ENCODE measurements at regions not wholly inside any gene's neighbourhood (a gene's known extent, or its start where the extent isn't known, plus 50 kb on each side); places are given as distances from the start of the nearest gene placed in this dataset.

DNA sequence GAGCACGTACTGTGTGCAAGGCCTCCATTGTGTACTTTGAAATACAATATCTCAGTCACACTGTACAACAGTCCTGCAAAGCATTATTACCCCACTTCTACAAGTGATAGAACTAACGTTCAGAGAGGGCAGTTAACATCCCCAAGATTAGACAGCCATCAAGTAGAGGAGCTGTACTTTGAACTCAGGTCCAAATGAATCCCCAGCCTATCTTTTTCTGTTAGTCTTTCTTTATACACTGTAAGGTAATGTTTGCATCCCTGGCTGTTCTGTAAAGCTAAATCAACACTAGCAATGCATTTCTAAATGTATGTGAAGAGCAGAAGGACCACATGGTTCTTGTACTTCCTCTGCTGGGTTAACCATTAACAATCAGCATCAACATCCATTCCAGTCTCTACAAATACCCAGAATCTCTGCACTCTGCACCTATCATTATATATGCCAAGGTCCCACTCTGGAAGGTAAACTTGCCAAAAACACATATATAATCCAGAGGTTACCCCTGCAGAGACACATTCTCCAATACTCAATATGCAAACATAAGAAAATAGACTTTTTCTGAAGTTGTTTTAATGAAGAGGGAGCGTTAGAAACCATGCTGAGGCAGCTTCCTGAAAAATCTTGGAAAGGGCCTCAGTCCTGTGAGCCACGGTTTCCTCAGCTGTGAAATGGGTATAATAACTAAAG lies 182.3 kb downstream of the MZT1 start:
- no peaks in the 10 kb centered on the region for H3K27me3 ChIP-seq
- TF ChIP-seq EP300 (IDR thresholded peaks at IDR 0.05) (no peak), POLR2A (IDR thresholded peaks at IDR 0.05) (no peak), POLR2AphosphoS5 (IDR thresholded peaks at IDR 0.05) (no peak)
- TF ChIP-seq, protein P1, sequence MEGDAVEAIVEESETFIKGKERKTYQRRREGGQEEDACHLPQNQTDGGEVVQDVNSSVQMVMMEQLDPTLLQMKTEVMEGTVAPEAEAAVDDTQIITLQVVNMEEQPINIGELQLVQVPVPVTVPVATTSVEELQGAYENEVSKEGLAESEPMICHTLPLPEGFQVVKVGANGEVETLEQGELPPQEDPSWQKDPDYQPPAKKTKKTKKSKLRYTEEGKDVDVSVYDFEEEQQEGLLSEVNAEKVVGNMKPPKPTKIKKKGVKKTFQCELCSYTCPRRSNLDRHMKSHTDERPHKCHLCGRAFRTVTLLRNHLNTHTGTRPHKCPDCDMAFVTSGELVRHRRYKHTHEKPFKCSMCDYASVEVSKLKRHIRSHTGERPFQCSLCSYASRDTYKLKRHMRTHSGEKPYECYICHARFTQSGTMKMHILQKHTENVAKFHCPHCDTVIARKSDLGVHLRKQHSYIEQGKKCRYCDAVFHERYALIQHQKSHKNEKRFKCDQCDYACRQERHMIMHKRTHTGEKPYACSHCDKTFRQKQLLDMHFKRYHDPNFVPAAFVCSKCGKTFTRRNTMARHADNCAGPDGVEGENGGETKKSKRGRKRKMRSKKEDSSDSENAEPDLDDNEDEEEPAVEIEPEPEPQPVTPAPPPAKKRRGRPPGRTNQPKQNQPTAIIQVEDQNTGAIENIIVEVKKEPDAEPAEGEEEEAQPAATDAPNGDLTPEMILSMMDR (IDR thresholded peaks at IDR 0.05): no peak
- no peaks in the 10 kb centered on the region for H3K4me1 ChIP-seq
- intact Hi-C loops (cut with DNase I): no loop called here
- no peak for DNase-seq
- no peak overlapping the region for H3K4me3 ChIP-seq
- 44 to 74% methylated on average over 4 of the region's 4 CpGs for WGBS, 2 donors
- no peaks in the 10 kb centered on the region for H3K9me3 ChIP-seq
- H3K27ac ChIP-seq: no peak overlapping the region
- no peaks in the 10 kb centered on the region for H3K36me3 ChIP-seq

DNA sequence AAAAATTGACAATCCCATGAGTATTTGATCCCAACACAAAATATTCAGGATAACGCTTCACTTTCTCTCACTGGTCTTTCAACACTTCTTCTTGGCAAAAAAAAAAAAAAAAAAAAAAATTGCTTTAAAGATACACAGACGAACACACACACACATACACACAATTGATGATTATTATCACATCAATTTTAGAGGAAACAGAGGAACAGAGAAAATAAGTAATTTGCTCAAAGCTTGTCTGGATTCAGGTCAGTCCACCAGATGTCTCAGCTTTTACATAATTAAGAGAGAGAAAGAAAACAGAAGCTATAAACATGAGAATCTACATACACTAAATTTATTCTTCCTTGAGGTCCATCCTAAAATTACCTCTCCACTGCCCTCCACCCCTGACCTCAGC lies 183.4 kb downstream of the MZT1 start:
- H3K4me3 ChIP-seq: no peak overlapping the region
- intact Hi-C loops (cut with DNase I): no loop called here
- H3K27me3 ChIP-seq: no peaks in the 10 kb centered on the region
- H3K4me1 ChIP-seq: no peaks in the 10 kb centered on the region
- H3K9me3 ChIP-seq: no peaks in the 10 kb centered on the region
- H3K27ac ChIP-seq: no peak overlapping the region
- no peak for TF ChIP-seq POLR2AphosphoS5 (IDR thresholded peaks at IDR 0.05)
- TF ChIP-seq POLR2A (IDR thresholded peaks at IDR 0.05): no peak
- no peak for TF ChIP-seq EP300 (IDR thresholded peaks at IDR 0.05)
- TF ChIP-seq, protein P1 (IDR thresholded peaks at IDR 0.05): no peak
- WGBS, 2 donors: 93 to 94% methylated on average over 2 of the region's 2 CpGs
- no peaks in the 10 kb centered on the region for H3K36me3 ChIP-seq
- no peak for DNase-seq

GRCh38 chr13:72542241-72542640 lies 185.2 kb downstream of the MZT1 start:
- TF ChIP-seq, protein P1 (IDR thresholded peaks at IDR 0.05): no peak
- no peak for TF ChIP-seq POLR2AphosphoS5 (IDR thresholded peaks at IDR 0.05)
- TF ChIP-seq EP300 (IDR thresholded peaks at IDR 0.05): no peak
- no peak for TF ChIP-seq POLR2A (IDR thresholded peaks at IDR 0.05)
- H3K36me3 ChIP-seq: no peaks in the 10 kb centered on the region
- no peak overlapping the region for H3K27ac ChIP-seq
- no peaks in the 10 kb centered on the region for H3K4me1 ChIP-seq
- 92 to 95% methylated on average over 3 of the region's 3 CpGs for WGBS, 2 donors
- intact Hi-C loops (cut with DNase I): no loop called here
- no peak overlapping the region for H3K4me3 ChIP-seq
- no peak for DNase-seq
- no peaks in the 10 kb centered on the region for H3K9me3 ChIP-seq
- H3K27me3 ChIP-seq: no peaks in the 10 kb centered on the region

DNA sequence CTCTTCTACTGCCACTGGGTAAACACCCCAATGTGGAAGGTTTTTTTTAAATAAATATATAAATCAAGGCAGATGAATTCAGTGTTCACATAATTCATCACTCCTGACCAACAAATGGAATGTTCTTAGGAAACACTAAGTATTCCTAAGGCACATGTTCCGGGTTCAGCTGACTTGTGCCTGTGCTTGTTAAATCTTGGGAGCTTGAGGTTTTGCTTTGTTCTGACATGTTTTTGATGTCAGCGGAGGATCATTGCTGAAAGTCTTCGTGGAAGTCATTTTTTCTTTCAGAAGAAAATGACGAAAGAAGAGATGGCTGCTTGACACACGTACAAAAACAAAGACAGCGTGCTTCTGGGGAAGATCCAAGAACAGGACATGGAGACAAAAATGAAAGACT lies 185.8 kb downstream of the MZT1 start:
- Histone ChIP-seq H3K36me3 (no peaks in the 10 kb centered on the region), H3K27me3 (no peaks in the 10 kb centered on the region), H3K4me1 (no peaks in the 10 kb centered on the region), H3K27ac (no peak overlapping the region), H3K9me3 (no peaks in the 10 kb centered on the region), H3K4me3 (no peak overlapping the region)
- no peak for DNase-seq
- intact Hi-C loops (cut with DNase I): no loop called here
- WGBS, 2 donors: 91 to 97% methylated on average over 6 of the region's 6 CpGs
- no peak for TF ChIP-seq POLR2AphosphoS5 (IDR thresholded peaks at IDR 0.05)
- no peak for TF ChIP-seq POLR2A (IDR thresholded peaks at IDR 0.05)
- TF ChIP-seq, protein P1 (IDR thresholded peaks at IDR 0.05): no peak

GRCh38 chr13:72540881-72541280 lies 186.5 kb downstream of the MZT1 start:
- no peak for DNase-seq
- Histone ChIP-seq H3K27ac (no peak overlapping the region), H3K9me3 (no peaks in the 10 kb centered on the region), H3K36me3 (no peaks in the 10 kb centered on the region), H3K27me3 (no peaks in the 10 kb centered on the region), H3K4me1 (no peaks in the 10 kb centered on the region), H3K4me3 (no peak overlapping the region)
- intact Hi-C loops (cut with DNase I): no loop called here
- WGBS, 2 donors: 56 to 79% methylated on average over 4 of the region's 4 CpGs
- no peak for TF ChIP-seq POLR2A (IDR thresholded peaks at IDR 0.05)
- TF ChIP-seq, protein P1 (IDR thresholded peaks at IDR 0.05): no peak
- TF ChIP-seq EP300 (IDR thresholded peaks at IDR 0.05): no peak

Measured in sigmoid colon (tissue), 6 donors.